Uterus (tissue), 3 donors: ENCODE measurements at regions not wholly inside any gene's neighbourhood (a gene's known extent, or its start where the extent isn't known, plus 50 kb on each side); places are given as distances from the start of the nearest gene placed in this dataset.

ENCODE experiments used
- DNase-seq, 2 donors: peaks; one replicate each; pipeline ENCODE4 v3.0.0-alpha.2; 2019 to 2020
- H3K27ac ChIP-seq, 2 donors: fragments of 200-600 bp; sonication (generic); 1 replicate in 1 of 2; 2 replicates in 1 of 2; pipeline ENCODE4 v1.5.1; 2016 to 2018
- H3K27me3 ChIP-seq, 2 donors: fragments of 200-600 bp; sonication (generic); one replicate each; pipeline ENCODE4 v1.5.1; 2018 to 2019; ENCODE audit warnings: control low read depth in 1 of 2
- H3K36me3 ChIP-seq, 2 donors: fragments of 200-600 bp; sonication (generic); one replicate each; pipeline ENCODE4 v1.5.1; 2019; ENCODE audit warnings: control low read depth in 1 of 2
- H3K4me1 ChIP-seq, 2 donors: fragments of 200-600 bp; sonication (generic); one replicate each; pipeline ENCODE4 v1.5.1; 2018 to 2019; ENCODE audit warnings: control low read depth in 1 of 2
- H3K4me3 ChIP-seq, 2 donors: fragments of 200-600 bp; sonication (generic); 1 replicate in 1 of 2; 2 replicates in 1 of 2; pipeline ENCODE4 v1.5.1; 2018 to 2019; ENCODE audit warnings: mild to moderate bottlenecking in 1 of 2
- H3K9me3 ChIP-seq, 2 donors: fragments of 200-600 bp; sonication (generic); one replicate each; pipeline ENCODE4 v1.5.1; 2019; ENCODE audit warnings: control low read depth in 1 of 2
- POLR2A ChIP-seq, 2 donors: fragments of 450-650 bp; IDR thresholded peaks; one replicate each; pipeline ENCODE4 v1.6.1; 2016; ENCODE audit warnings: antibody characterized with exemption in 2 of 2, mild to moderate bottlenecking in 1 of 2, moderate library complexity in 1 of 2
- intact Hi-C: fragments of 100-400 bp; cut with DNase I; formaldehyde crosslinking; loops from one replicate; pipeline ENCODE4 v1.15.1; 2023; ENCODE audit warnings: low total_unique reads
- TF ChIP-seq, protein P1 (sequence below), 4 experiments: fragments of 200-600 bp in 2 of 4; fragments of 450-650 bp in 2 of 4; sonication (generic) in 2 of 4; IDR thresholded peaks; one replicate each; pipeline ENCODE4 v1.5.1; 2016 to 2019; ENCODE audit warnings: antibody characterized with exemption in 4 of 4, mild to moderate bottlenecking in 2 of 4, moderate library complexity in 1 of 4
- donor health status: DM: yes; HTN: yes; CAD: no.

DNA sequence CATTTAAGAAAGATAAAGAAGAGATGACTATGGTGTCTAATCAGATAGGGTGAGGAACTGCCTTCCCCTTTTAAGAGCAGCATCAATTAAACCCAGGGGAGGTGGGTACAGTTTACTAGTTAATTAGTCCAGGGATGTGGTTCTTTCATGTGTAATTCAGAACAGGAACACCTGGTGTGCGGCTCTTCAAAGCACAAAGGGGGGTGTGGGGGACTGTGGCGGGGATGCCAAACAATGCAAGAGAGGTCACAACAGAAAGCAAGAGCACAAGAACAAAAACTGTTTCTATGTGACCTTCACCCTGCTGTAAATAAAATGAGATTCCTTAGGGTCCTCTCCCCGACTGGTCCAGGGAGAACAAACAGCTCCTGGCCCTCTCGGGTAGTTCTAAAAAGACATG lies 183.9 kb upstream of the SOX5 start:
- no peak for TF ChIP-seq POLR2A (IDR thresholded peaks at IDR 0.05)
- TF ChIP-seq, protein P1, sequence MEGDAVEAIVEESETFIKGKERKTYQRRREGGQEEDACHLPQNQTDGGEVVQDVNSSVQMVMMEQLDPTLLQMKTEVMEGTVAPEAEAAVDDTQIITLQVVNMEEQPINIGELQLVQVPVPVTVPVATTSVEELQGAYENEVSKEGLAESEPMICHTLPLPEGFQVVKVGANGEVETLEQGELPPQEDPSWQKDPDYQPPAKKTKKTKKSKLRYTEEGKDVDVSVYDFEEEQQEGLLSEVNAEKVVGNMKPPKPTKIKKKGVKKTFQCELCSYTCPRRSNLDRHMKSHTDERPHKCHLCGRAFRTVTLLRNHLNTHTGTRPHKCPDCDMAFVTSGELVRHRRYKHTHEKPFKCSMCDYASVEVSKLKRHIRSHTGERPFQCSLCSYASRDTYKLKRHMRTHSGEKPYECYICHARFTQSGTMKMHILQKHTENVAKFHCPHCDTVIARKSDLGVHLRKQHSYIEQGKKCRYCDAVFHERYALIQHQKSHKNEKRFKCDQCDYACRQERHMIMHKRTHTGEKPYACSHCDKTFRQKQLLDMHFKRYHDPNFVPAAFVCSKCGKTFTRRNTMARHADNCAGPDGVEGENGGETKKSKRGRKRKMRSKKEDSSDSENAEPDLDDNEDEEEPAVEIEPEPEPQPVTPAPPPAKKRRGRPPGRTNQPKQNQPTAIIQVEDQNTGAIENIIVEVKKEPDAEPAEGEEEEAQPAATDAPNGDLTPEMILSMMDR (IDR thresholded peaks at IDR 0.05), result no peak
- no peaks in the 10 kb centered on the region for H3K27me3 ChIP-seq
- no peak for DNase-seq
- no peak overlapping the region for H3K4me3 ChIP-seq
- H3K27ac ChIP-seq, result no peak overlapping the region
- H3K9me3 ChIP-seq, result no peaks in the 10 kb centered on the region
- no peaks in the 10 kb centered on the region for H3K36me3 ChIP-seq
- intact Hi-C loops, result no loop called here
- no peaks in the 10 kb centered on the region for H3K4me1 ChIP-seq

DNA sequence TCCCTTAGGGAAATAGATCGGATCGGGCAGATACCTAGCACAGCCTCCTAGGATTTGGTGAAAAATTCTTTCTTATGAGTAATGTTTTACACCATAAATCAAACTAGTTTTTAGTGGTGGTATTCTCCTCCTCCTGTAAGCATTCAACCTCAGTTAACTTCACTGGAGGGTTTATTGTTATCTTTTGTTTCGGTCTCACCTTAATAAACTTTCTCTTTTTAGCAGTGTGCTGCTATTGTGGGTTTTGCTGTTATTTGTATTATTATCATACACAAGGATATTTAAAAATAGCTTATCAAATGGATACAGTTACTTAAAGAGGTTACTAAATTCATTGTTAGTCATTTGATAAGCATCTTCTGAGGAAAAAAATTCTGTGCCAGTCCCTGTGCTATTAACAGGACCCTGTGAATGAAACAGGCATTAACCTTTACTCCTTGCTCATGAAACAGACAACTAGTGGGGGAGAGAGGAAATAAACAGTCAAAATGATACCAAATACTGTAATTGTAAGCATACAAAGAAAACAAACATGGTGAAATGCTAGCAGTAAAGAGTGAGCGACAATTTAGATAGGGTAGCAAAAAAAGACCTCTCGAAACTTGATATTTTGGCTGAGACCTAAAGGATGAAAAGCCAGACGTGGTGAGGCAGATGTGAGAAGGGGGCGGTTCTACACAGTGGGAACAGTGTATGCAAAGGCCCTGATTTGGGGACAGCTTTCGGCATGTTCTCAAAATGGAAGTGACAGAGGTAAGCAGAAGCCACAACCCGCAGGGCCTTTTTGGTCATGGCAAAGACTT lies 178.7 kb upstream of the SOX5 start:
- Histone ChIP-seq H3K9me3 (no peaks in the 10 kb centered on the region), H3K27me3 (no peaks in the 10 kb centered on the region), H3K36me3 (no peaks in the 10 kb centered on the region), H3K4me3 (no peak overlapping the region), H3K4me1 (no peaks in the 10 kb centered on the region), H3K27ac (no peak overlapping the region)
- no peak for DNase-seq
- TF ChIP-seq, protein P1 (IDR thresholded peaks at IDR 0.05), result no peak
- no peak for TF ChIP-seq POLR2A (IDR thresholded peaks at IDR 0.05)
- intact Hi-C loops, result no loop called here

DNA sequence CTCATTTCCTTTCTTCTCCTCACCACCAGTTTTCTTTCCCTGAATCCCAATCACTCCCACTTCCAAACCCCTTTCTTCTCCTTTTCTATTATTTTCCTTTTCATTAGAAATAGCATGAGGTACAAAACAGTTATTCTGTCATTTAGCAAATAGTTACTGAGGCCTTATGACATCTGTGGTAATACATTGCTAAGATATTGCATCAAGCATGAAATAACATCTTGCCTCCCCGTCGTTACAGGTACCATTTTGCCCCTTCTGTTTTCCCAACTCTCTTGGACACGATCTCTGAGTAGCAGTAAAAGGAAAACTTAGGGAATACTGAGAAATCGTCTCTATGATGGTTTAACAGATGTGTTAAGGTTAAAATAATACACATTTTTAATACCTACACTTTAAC lies 175.8 kb upstream of the SOX5 start:
- TF ChIP-seq, protein P1 (IDR thresholded peaks at IDR 0.05), result no peak
- no peak for TF ChIP-seq POLR2A (IDR thresholded peaks at IDR 0.05)
- intact Hi-C loops, result no loop called here
- no peak for DNase-seq

DNA sequence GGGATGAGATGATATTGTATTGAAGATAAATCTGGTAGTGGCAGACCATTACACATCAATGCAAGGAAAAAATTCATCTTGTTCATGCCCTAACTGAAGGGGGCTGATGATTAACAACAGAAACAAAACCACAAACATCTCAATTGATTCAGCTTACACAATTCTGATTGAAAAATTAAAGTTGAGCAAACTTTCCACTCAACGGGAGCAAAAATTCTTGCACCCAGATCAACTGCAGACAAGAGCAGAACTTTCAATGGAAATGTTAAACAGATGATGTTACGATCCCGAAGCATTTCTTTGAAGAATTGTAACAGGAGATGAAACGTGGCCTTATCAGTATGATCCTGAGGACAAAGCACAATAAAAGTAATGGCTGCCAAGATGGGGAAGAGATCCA lies 172.4 kb upstream of the SOX5 start:
- no peaks in the 10 kb centered on the region for H3K27me3 ChIP-seq
- H3K36me3 ChIP-seq, result no peaks in the 10 kb centered on the region
- no peak overlapping the region for H3K4me3 ChIP-seq
- intact Hi-C loops, result no loop called here
- H3K4me1 ChIP-seq, result no peaks in the 10 kb centered on the region
- H3K27ac ChIP-seq, result no peak overlapping the region
- TF ChIP-seq, protein P1 (IDR thresholded peaks at IDR 0.05), result no peak
- no peak for TF ChIP-seq POLR2A (IDR thresholded peaks at IDR 0.05)
- H3K9me3 ChIP-seq, result no peaks in the 10 kb centered on the region
- DNase-seq, result no peak

More for the DNA sequence above, 175.8 kb upstream of the SOX5 start:
- Histone ChIP-seq H3K9me3 (no peaks in the 10 kb centered on the region), H3K27ac (no peak overlapping the region), H3K36me3 (no peaks in the 10 kb centered on the region), H3K4me3 (no peak overlapping the region), H3K4me1 (no peaks in the 10 kb centered on the region), H3K27me3 (no peaks in the 10 kb centered on the region)

DNA sequence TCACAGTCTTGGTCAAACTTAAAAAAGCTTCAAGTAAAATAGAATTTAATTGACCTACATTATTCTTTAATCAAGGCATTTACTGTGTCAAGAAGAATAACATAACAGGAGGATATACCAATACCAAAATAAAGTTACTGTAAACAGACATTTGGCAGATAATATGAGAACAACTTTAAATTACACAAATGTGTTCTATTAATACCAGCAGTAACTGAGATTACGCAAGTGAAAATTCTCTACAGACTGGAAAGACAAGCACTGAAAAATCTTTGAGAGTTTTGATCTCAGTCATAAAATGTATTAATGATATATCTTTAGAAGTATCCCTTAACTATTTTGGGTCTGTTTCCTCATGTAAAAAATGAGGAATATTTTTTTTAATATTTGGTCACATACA lies 169.2 kb upstream of the SOX5 start:
- no peak overlapping the region for H3K27ac ChIP-seq
- no peaks in the 10 kb centered on the region for H3K27me3 ChIP-seq
- intact Hi-C loops, result no loop called here
- no peak for DNase-seq
- no peaks in the 10 kb centered on the region for H3K4me1 ChIP-seq
- H3K36me3 ChIP-seq, result no peaks in the 10 kb centered on the region
- no peaks in the 10 kb centered on the region for H3K9me3 ChIP-seq
- no peak overlapping the region for H3K4me3 ChIP-seq
- TF ChIP-seq, protein P1 (IDR thresholded peaks at IDR 0.05), result no peak
- no peak for TF ChIP-seq POLR2A (IDR thresholded peaks at IDR 0.05)
